ENCODE measurements at regions not wholly inside any gene's neighbourhood (a gene's known extent, or its start where the extent isn't known, plus 50 kb on each side); places are given as distances from the start of the nearest gene placed in this dataset.
A peak's percentile ranks its signal among the peaks of the same experiment; 100 is the strongest.

DNA sequence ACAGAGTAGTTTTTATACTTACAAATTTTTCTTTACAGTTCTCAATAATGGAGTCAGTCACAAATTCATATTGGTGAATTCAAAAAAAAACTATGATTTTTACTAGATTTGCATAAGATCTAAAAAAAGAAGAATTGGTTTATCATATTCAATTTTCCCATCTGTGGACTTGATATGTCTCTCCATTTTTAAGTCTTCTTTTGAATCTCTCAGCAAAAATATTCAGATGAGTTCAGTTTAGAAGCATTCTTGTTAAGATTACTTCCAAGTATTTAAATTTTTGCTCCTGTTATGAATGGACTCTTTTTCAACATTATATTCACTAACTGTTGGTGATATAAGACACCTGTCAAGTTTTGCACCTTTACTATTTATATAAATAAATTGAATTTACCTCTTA is 360.6 kb upstream of the FLRT2 start (continued):
- TF ChIP-seq, protein P1, sequence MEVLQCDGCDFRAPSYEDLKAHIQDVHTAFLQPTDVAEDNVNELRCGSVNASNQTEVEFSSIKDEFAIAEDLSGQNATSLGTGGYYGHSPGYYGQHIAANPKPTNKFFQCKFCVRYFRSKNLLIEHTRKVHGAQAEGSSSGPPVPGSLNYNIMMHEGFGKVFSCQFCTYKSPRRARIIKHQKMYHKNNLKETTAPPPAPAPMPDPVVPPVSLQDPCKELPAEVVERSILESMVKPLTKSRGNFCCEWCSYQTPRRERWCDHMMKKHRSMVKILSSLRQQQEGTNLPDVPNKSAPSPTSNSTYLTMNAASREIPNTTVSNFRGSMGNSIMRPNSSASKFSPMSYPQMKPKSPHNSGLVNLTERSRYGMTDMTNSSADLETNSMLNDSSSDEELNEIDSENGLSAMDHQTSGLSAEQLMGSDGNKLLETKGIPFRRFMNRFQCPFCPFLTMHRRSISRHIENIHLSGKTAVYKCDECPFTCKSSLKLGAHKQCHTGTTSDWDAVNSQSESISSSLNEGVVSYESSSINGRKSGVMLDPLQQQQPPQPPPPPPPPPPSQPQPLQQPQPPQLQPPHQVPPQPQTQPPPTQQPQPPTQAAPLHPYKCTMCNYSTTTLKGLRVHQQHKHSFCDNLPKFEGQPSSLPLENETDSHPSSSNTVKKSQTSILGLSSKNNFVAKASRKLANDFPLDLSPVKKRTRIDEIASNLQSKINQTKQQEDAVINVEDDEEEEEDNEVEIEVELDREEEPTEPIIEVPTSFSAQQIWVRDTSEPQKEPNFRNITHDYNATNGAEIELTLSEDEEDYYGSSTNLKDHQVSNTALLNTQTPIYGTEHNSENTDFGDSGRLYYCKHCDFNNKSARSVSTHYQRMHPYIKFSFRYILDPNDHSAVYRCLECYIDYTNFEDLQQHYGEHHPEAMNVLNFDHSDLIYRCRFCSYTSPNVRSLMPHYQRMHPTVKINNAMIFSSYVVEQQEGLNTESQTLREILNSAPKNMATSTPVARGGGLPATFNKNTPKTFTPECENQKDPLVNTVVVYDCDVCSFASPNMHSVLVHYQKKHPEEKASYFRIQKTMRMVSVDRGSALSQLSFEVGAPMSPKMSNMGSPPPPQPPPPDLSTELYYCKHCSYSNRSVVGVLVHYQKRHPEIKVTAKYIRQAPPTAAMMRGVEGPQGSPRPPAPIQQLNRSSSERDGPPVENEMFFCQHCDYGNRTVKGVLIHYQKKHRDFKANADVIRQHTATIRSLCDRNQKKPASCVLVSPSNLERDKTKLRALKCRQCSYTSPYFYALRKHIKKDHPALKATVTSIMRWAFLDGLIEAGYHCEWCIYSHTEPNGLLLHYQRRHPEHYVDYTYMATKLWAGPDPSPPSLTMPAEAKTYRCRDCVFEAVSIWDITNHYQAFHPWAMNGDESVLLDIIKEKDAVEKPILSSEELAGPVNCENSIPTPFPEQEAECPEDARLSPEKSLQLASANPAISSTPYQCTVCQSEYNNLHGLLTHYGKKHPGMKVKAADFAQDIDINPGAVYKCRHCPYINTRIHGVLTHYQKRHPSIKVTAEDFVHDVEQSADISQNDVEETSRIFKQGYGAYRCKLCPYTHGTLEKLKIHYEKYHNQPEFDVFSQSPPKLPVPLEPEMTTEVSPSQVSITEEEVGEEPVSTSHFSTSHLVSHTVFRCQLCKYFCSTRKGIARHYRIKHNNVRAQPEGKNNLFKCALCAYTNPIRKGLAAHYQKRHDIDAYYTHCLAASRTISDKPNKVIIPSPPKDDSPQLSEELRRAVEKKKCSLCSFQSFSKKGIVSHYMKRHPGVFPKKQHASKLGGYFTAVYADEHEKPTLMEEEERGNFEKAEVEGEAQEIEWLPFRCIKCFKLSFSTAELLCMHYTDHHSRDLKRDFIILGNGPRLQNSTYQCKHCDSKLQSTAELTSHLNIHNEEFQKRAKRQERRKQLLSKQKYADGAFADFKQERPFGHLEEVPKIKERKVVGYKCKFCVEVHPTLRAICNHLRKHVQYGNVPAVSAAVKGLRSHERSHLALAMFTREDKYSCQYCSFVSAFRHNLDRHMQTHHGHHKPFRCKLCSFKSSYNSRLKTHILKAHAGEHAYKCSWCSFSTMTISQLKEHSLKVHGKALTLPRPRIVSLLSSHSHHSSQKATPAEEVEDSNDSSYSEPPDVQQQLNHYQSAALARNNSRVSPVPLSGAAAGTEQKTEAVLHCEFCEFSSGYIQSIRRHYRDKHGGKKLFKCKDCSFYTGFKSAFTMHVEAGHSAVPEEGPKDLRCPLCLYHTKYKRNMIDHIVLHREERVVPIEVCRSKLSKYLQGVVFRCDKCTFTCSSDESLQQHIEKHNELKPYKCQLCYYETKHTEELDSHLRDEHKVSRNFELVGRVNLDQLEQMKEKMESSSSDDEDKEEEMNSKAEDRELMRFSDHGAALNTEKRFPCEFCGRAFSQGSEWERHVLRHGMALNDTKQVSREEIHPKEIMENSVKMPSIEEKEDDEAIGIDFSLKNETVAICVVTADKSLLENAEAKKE (CRISPR knock-in tag; IDR thresholded peaks at IDR 0.05): no peak
- TF ChIP-seq EZH2 (IDR thresholded peaks at IDR 0.05; ENCODE audit: low read depth, unreplicated experiment): no peak
- TF ChIP-seq CREB1 (CRISPR knock-in tag; IDR thresholded peaks at IDR 0.05; ENCODE audit: low read depth): no peak
- no peak for TF ChIP-seq STAT1 (IDR thresholded peaks at IDR 0.05; ENCODE audit: unreplicated experiment)

DNA sequence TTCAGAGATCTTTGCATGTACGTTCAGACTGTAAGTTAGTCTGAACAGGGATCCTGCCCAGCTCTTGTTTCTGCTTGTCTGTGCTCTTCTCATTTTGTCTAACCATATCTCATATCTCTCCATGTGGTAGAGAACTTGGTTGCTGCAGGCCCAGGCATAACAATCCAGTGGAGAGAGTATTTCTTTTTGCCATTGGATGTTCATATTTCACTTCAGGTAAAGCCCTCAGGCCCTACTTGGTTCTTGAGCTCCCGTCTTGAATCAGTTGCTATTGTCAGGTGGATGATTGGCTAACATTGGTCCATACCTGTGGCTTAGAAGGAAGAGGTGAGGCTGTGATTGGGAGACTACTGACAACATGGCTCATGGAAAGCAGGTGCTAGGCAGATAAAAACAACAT is 357.7 kb upstream of the FLRT2 start:
- no peaks in the 10 kb centered on the region for H3K27me3 ChIP-seq (ENCODE audit: insufficient read depth)
- DNase-seq (ENCODE audit: low spot score) (no peak), ATAC-seq (no peak; the same call in 2 of the 3 replicates)
- H3F3A ChIP-seq (replicated peaks; ENCODE audit: low read depth): no peaks in the 10 kb centered on the region
- no peaks in the 10 kb centered on the region for H3K4me1 ChIP-seq (ENCODE audit: insufficient read depth)
- no peaks in the 10 kb centered on the region for H3K36me3 ChIP-seq (ENCODE audit: insufficient read depth)
- TF ChIP-seq STAT1 (IDR thresholded peaks at IDR 0.05; ENCODE audit: unreplicated experiment): no peak
- TF ChIP-seq EZH2 (IDR thresholded peaks at IDR 0.05; ENCODE audit: low read depth, unreplicated experiment): no peak
- TF ChIP-seq ZNF331 (CRISPR knock-in tag; IDR thresholded peaks at IDR 0.05; ENCODE audit: low read depth): no peak
- no peak for TF ChIP-seq POLR2AphosphoS5 (IDR thresholded peaks at IDR 0.05; ENCODE audit: low read depth)
- TF ChIP-seq CREB1 (CRISPR knock-in tag; IDR thresholded peaks at IDR 0.05; ENCODE audit: low read depth): no peak
- no peak for TF ChIP-seq REST (IDR thresholded peaks at IDR 0.05; ENCODE audit: unreplicated experiment)
- no peak for TF ChIP-seq JUNB (IDR thresholded peaks at IDR 0.05; ENCODE audit: unreplicated experiment)
- H3K4me2 ChIP-seq: no peak overlapping the region
- Mint-ChIP-seq H3K27me3 (ENCODE audit: insufficient read depth, low read depth, poor library complexity) (no peaks in the 10 kb centered on the region), H3K9me3 (no peaks in the 10 kb centered on the region), H3K4me1 (peaks cover 4% of the 10 kb centered on the region; the same call in 2 of the 3 replicates), H3K4me3 (no peak overlapping the region), H3K27ac (no peak overlapping the region), H3K36me3 (ENCODE audit: low read depth) (no peaks in the 10 kb centered on the region)
- no peaks in the 10 kb centered on the region for H3K79me2 ChIP-seq (replicated peaks; ENCODE audit: insufficient read depth)
- no peak overlapping the region for H3K27ac ChIP-seq (ENCODE audit: low read depth)
- H2AFZ ChIP-seq: 0 out of 2 replicates have a peak overlapping the region, but pooled peaks have one; percentile 19
- no peaks in the 10 kb centered on the region; the same call in 1 of the 2 replicates for H3K9me2 ChIP-seq (ENCODE audit: insufficient read depth)
- no peak overlapping the region for H3K4me3 ChIP-seq
- H4K20me1 ChIP-seq (replicated peaks; ENCODE audit: insufficient read depth): no peaks in the 10 kb centered on the region

Data from GM23338 (cell line).